ENCODE measurements at regions not wholly inside any gene's neighbourhood (a gene's known extent, or its start where the extent isn't known, plus 50 kb on each side); places are given as distances from the start of the nearest gene placed in this dataset.
"Not testable (repeated sequence)": the region's sequence is repeated elsewhere in the genome, so short reads cannot be mapped to it uniquely, and the experiment has no call there.

DNA sequence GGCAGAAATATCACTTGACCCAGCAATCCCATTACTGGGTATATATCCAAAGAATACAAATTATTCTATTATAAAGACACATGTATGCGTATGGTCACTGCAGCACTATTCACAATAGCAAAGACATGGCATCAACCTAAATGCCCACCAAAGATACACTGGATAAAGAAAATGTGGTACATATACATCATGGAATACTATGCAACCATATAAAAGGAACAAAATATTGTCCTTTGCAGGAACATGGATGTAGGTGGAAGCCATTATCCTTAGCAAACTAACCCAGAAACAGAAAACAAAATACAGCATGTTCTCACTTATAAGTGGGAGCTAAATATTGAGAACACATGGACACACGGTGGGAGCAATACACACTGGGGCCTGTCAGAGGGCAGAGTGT lies 1441.6 kb upstream of the ACO1 start:
- TF ChIP-seq SRF (IDR thresholded peaks at IDR 0.05; ENCODE audit: low read depth, low read length); POLR2A (IDR thresholded peaks at IDR 0.05; ENCODE audit: control extremely low read depth in 1 of 2, low read depth in 2 of 2, low read length in 2 of 2); CHD2 (IDR thresholded peaks at IDR 0.05; ENCODE audit: low read length); ZNF274 (IDR thresholded peaks at IDR 0.05; ENCODE audit: borderline replicate concordance, extremely low read depth, low read length); EZH2 (IDR thresholded peaks at IDR 0.05; ENCODE audit: low read depth, low read length, severe bottlenecking); CTCF (IDR thresholded peaks at IDR 0.05; ENCODE audit: control extremely low read depth in 1 of 3, insufficient read depth in 1 of 3, low read depth in 1 of 3, low read length in 3 of 3); JUN (IDR thresholded peaks at IDR 0.05; ENCODE audit: low read depth, low read length); CREB1 (IDR thresholded peaks at IDR 0.05); YY1 (IDR thresholded peaks at IDR 0.05; ENCODE audit: low read depth, low read length); EP300 (IDR thresholded peaks at IDR 0.05; ENCODE audit: borderline replicate concordance in 1 of 2, low read depth in 2 of 2, low read length in 2 of 2): not testable (repeated sequence)
